GM19238 (cell line): ENCODE measurements at regions not wholly inside any gene's neighbourhood (a gene's known extent, or its start where the extent isn't known, plus 50 kb on each side); places are given as distances from the start of the nearest gene placed in this dataset.
"Not testable (repeated sequence)": the region's sequence is repeated elsewhere in the genome, so short reads cannot be mapped to it uniquely, and the experiment has no call there.

Source experiments
- DNase-seq: peaks from one replicate; pipeline ENCODE4 v3.0.0; 2011; ENCODE audit warnings: low spot score; ENCODE audit not compliant: insufficient read length

DNA sequence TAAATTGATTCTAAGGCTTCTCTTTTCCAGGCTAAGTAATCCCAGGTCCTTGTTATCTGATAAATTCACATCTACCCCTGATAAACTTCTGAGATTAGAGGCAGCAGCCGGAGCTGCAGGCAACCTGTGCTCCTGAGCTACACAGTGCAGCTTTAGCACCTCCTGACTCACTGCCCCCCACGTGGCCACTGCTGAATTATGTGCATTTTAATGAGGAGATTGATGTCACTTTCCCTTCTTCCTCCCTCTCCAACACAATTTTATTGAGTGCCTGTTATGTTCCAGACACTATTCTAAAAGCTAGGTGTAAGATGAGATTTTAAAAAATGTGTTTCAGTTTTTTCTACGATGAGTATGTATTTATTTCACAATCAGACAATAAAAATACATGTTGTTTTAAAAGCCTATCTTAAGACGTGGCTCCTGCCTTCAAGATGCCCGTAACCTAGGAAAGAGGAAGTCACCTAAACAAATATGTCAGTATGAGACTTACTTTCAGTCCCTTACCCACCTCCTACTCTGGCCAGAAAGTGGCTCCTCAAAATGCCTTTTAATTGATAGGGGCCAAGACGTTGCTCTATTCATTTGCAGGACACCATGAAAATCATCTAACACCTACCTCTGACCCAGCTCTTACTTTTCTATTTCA lies 161.5 kb upstream of the PFN2 start:
- DNase-seq = no peak

DNA sequence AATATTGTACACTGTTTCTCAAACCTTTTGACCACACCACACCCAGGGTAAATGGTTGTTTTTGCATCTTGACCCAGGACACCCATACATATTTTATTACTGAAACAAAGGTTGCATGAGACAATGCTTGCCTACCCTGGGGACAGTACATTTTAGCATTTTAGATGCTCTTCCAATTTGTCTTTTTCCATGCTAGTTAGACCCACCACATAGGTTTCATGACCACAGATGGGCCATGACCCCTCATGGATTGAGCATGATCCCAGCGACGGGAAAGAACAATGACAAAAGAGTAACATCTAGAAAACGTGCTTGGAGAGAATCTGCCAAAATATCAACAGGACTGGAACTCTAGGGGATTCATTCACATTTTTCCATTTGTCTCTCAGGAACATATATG lies 161.0 kb upstream of the PFN2 start:
- no peak for DNase-seq

DNA sequence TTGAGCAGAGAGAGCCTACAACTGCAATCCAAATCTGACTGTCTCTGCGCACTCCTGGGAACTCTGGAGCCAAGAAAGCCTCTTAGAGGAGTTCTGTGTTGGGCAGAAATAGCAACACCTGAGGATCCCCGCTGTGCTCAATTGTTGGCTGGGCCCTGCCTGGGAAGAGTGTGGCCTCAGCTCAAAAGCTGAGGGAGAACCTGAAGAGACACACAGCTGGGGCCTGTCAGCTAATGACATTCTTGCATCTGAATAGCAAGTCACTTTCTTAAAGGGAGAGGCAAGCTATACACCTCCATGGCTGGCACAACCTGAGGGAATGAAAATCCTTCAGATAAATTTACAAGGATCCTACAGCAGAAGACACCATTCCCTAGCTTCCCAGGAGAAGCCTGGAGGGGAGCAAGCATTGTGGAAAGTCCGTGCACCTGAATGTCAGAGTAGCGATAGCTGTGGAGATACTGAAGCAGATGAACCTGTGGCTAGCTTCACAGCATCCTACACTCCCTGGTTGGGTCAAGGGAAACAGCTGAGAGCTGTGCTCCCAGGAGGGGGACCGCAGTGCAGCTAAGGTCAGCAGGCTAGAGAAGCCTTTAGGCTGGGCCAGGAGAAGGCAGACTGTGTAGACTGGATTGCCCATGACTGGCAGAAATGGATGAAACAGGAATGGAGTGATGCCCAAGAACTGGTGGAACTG lies 159.9 kb upstream of the PFN2 start:
- DNase-seq = no peak

DNA sequence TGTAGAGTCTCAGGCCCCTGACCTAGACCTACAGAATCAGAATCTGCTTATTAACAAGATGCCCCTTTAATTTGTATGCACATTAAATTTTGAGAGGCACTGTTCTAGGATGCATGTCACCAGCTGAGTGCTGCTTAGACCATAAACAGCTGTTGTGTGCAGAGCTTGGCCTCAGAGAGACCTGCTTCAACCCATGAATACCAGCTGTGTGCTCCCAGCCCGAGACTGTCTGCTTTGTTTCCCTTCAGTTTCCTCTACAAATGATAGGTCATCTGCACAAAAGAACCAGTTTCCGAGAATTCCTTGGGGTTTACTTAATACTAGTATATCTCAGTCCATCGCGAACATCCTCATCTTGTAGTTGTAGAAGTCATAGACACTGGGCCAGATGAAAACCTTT lies 158.5 kb upstream of the PFN2 start:
- DNase-seq = no peak

DNA sequence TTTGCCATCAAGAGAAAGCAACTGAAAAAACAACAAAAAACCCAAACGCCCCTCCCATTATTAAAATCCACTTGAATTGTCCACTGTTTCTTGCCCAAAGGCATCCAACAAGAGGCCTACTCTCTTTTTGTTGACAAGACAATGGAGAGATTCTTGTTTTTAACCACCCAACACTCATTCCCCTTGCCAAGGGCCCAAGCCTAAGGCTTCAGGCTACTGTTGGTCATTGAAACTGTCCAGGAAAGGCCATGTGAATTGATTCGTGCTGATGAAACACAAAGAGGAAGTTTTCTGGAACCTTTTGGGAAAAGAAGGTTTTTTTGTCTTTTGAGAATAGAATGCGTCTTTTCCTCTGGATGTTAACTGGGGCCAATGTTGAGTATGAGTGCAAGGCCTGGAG lies 157.4 kb upstream of the PFN2 start:
- DNase-seq = no peak

DNA sequence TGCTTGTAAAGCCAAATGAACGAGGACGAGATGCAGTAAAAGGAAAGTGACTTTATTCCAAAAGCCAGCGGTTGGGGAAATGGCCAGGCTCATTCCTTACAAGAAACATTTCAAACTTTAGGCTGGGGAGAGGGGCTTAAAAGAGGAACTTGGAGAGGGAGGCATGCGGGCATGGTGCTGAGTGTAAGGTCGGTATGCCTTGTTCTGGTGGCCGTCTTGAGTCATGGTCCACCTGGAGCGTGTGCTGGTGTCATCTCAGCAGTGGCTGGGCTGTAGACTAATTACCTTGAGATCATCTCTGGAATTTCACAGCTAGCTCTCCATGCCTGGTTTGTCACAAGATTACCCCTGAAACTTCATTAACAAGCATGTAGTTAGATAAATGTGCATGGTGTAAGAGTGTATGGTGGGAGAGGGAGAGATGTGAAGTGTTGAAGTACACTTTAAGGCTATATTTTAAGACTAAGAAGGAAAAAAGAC lies 156.4 kb upstream of the PFN2 start:
- DNase-seq = no peak

DNA sequence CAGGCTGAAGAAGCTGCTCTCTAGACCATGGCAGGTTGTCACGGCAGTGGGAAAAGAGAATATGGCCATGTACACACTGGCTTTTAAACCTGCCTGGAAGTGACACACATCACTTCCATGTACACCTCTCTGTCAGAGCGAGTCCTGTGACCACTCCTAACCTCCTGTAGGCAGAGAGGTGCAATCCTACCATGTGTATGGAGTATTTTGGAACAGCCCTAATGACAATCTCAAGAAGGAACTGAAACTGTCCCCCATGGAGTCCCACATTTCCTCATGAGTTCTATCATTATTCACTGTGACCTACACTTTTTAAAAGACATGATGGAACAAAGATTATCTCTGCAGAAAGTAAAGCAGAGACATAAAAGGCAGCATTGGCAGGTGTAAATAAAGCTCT lies 153.4 kb upstream of the PFN2 start:
- DNase-seq = no peak

DNA sequence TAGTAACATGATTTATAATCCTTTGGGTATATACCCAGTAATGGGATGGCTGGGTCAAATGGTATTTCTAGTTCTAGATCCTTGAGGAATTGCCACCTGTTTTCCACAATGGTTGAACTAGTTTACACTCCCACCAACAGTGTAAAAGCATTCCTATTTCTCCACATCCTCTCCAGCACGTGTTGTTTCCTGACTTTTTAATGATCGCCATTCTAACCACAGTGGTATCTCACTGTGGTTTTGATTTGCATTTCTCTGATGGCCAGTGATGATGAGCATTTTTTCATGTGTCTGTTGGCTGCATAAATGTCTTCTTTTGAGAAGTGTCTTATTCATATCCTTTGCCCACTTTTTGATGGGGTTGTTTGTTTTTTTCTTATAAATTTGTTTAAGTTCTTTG lies 152.6 kb upstream of the PFN2 start:
- not testable (repeated sequence) for DNase-seq

DNA sequence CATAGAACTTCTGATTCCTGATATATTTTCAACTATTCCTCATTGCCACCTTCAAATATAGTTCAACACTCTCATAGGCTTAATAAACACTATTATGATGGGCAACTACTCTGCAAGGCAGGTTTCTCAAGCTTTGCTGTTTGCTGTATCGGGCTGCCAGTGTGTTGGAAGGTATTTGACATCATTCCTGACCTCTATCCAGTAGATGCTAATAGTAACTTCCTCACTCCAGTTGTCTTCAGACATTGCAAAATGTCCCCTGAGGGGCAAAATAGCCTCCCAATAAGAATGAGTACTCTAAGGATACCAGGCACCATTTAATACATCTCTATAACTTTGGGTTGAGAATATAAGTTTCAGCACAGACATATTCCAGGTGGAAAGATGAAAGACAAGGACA lies 147.5 kb upstream of the PFN2 start:
- DNase-seq = no peak

DNA sequence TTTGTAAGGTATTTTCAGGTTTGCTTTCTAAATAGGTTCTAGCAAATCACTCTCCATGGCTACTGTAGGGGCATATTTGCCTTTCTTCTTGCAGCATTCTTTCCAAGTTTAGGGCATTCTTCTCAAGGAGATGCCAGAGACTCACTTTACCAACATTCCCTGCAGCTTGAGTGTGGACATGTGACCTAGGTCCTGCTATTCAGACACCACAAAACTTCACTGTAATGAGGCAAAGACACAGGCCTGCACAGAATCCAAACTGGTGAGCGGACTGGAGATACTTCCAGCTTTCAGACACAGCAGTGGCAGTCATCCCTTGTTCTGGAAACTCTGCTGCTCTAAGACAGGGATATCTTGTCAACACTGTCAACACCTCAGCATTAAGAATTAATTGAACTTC lies 146.4 kb upstream of the PFN2 start:
- no peak for DNase-seq

DNA sequence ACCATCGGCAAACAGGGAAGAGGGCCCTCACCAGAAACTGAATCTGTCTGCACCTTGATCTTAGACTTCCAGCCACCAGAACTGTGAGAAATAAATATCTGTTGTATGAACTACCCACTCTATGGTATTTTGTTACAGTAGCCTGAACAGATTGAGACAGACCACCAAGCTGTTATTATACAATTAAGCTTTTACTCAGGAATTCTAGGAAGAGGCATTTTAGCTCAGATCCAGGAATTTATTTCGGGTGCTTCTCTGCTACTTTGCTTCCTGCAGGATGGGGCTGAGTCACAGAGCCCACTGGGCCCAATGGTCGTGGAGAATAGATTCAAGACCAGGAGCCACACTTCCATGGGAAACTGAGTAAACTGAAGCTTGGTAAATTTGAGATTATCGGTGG lies 145.5 kb upstream of the PFN2 start:
- DNase-seq = no peak

DNA sequence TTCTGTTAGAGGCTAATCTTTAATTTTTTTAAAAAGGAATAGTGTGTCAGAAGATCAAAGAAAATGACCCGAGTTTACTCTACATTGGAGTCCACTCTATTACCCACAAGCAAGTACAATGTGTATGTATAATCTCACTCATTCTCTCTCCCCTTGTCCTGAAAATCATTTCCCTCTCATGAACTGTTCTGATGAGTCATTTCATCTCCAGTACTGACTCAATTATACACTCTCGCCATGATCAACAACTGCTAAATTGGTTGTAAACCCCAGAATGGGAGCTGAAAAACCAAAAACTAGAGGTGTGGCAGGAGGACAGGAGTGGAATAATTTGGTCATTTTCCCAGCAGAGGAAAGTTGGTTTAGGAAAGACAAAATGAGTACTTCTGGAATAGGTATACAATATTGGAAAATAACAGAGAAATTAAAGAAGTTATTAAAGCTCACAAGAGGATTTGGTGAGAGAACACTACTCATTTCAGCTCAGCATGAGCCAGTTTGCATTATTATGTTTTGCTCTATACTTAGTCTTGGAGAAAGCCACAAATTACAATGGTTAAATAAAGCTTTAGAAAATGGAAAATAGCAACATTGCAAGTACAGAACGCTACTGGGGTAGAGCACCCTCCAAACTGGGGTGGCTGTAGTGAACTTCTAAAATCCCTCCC lies 144.3 kb upstream of the PFN2 start:
- DNase-seq = no peak

DNA sequence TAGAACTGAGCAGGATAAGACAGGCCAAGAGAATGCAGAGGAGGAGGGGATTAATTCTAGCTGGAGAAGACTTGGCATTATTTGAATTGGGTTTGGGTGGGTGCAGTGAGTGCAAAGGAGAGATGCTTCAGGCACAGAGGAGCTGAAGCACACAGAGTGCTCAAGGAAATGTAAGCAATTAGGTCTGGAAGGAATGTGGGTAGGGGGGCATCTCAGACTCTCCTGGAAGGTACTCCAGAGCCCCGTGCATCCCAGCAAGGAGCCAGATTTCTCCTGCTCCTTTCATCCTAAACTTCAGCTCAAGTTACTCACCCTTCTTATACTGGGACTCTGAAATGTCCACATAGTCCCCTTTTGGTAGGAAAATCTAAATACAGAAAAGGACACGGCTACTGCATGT lies 143.6 kb upstream of the PFN2 start:
- DNase-seq = no peak

DNA sequence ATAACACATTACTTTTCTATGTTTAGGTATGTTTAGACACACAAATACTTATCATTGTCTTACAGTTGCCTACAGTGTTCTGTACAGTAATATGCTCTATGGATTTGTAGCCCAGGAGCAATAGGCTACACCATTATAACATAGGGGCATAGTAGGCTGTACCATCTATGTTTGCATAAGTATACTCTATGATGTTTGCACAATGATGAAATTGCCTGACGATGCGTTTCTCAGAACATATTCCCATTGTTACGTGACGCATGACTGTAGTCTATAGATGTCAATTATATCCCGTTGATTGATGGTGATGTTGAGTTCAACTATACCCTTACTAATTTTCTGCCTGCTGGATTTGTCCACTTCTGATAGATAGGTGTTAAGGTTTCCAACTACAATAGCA lies 139.4 kb upstream of the PFN2 start:
- DNase-seq = no peak

DNA sequence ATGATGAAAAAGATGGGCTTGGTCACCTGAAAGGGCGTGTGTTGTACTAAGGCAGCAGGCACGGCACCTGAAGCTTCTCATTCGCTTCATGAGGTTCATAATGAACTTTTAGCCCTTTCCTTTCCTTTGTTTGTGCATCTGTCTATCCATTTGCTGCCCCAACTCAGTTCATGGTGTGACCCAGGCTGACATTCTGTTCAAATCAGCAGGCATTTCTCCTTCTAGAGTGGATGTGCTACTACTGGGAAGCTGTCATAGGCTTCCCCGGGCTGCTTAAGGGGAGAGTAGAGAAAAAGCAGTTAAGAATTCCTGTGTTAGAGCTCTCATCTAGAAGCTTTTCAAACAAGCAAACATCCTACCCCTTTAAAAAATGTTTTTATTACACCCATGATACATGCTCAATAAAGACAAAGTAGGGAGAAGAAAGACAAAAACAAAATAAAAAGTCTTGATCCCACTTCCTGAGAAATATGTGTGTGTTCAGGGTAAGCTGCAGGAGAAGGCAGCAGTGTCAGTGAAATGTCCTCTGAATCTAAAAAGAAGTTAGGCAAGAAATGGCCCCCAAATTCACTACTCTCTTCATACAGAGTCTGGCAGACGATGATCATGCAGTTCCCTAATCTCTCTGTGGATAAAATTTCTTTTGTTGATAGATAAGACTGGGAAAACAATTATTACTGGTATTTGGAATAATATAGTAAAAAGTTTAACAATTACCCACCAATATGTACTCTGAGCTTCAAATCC lies 136.9 kb upstream of the PFN2 start:
- DNase-seq = no peak

DNA sequence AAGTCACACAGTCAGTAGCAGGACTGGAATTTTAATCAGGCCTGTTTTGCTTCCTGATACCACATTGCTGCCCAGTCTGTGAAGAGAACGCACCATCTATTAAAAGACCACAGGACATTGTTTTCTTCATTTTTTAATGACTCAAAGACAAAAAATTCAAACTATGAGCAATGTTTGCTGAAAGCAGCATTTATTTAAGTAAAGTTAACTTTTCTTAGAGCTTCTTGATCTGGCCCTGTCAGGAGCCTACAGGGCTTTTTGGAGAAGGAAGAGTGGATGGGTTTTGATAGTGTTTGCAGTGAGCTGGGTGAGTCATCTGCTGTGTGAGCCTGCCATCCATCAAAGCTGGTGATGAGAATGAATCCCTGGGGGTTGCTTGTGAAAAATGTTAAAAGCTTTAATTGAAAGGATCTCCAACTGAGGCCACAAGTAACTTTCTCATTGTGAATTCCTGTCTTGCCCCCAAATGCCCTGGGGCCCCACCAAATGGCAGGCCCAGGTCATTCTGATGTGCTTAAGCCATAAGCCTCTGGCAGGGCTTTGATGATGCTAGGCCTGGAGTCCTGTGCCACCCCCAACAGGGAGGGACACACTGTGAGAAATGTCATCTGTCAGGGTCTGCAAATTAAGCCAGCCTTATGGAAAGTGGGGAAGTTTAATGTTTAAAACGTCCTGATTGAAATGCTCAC lies 136.2 kb upstream of the PFN2 start:
- no peak for DNase-seq

DNA sequence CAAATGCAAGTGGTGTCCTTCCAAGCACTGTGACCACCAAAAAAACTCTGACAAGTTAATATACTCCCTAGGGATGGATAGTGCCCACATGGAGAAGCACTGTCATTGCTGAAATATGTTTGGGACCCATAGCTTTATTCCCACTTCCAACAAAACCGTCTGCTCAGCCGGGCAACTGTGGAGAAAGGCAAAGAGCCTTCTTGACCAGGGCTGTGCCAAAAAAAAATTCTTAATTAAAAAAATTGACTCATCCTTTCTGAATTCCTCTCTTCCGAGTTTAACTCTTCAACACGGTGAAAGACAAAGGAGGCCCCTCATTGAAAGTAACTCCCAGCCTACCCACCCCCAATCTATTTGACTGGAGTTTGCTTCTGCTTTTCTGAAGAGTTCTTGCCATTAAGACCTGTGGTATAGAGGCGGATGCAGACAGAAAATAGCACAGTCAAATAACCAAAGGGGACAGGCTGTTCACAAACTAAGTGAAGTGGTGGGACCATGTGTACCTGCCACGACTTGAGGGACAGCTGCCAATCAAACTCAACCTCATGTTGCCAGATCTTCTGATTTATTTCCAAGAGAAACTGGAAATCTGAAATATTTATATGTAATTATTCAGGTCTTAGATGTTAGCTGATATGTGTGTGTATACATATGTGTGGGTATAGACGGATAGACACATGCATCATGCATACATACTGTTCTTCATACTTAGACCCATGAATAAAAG lies 135.4 kb upstream of the PFN2 start:
- DNase-seq = no peak

DNA sequence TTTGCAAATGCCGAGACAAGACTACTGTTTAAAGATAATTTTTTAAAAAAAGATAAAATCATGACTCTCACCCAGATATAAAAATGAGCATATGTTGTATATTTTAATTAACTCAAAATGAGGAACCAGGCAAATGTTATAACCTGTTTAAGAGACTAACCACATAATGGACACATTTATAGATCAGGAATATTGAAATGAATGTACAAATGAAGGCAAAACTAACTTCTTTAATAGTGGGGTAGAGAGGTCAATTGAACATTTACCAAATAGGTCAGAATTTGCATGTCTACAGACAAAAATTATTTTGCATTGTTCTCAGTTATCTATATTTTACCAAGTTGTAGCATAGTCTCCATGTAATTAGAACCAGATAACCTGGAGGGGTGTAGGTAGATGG lies 134.3 kb upstream of the PFN2 start:
- DNase-seq = no peak

DNA sequence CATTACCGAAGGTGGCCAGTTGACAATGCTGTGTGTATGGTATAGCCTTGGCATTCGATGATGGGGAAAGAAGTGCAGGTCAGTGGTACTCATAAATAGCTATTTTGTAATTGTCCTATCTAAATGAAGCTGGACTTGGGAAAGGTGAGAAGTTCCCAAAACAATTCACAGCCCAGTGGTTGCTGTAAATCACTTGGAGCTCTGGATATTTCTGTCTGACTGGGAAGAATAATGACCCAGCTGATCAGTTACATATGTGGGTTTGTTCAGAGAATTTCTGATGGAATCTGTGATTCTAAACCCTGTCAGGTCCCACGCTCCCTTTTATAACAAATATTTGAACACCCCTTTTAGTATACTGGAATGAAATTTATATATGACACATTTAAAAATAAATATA lies 133.9 kb upstream of the PFN2 start:
- DNase-seq = no peak

DNA sequence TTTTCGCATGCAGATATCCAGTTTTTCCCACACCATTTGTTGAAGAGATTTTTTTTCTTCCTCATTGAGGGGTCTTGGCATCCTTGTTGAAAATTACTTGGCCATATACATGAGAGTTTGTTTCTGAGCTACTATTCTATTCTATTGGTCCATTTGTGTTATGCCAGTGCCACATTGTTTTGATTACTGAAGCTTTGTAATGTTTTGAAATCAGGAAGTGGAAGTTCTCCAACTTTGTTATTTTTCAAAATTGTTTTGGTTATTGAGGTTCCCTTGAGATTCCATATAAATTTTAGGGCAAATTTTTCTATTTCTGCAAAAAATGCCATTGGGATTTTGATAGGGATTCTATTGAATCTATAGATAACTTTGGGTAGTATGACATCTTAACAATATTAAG lies 130.3 kb upstream of the PFN2 start:
- no peak for DNase-seq

DNA sequence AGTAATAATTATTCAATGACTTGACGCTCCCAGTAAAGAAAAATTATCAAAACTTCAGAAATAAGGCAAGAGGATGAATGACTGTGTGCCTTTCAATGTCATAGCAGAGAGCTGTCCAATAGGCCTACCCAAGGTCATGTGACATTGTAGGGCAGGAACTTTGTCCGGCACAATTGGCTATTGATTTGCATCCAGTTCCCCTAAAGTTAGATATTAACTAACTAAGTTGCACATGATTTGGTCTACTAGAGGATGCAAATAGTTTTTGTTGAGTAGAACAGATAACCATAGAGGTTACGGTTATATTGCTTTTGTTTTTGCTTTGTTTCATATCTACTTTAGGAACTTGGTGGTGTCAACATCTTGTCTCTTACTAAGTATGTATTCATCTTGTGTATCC lies 127.9 kb upstream of the PFN2 start:
- no peak for DNase-seq
